H1 (cell line): ENCODE measurements at regions not wholly inside any gene's neighbourhood (a gene's known extent, or its start where the extent isn't known, plus 50 kb on each side); places are given as distances from the start of the nearest gene placed in this dataset.

Experiments
- CTCF ChIA-PET: fragments of 300-600 bp; sonication (Branson Sonifier 250); formaldehyde crosslinking; loops from one replicate; lab custom pipeline; 2021; ENCODE audit not compliant: partially characterized antibody; lab: Charles Lee
- POLR2A ChIA-PET: fragments of 300-600 bp; sonication (Branson Sonifier 250); formaldehyde crosslinking; loops from one replicate; lab custom pipeline; 2021; ENCODE audit warnings: inconsistent platforms; ENCODE audit not compliant: partially characterized antibody; lab: Charles Lee
- DNase-seq, 2 experiments: peaks; one replicate each; pipeline versions ENCODE4 v3.0.0 to v3.0.0-alpha.2; 2010 to 2022; ENCODE audit warnings: low spot score in 2 of 2, low read depth in 1 of 2, mixed read lengths in 1 of 2
- FAIRE-seq: peaks from 2 replicates; lab custom pipeline; 2011; peaks lifted over from hg19 to GRCh38; lab: Jason Lieb, UNC
- H2AFZ ChIP-seq: 2 replicates; pipeline ENCODE4 v1.8.1; 2012; ENCODE audit warnings: low read length, inconsistent platforms
- H2AK5ac ChIP-seq: 2 replicates; pipeline ENCODE4 v1.6.1; 2013; ENCODE audit warnings: low read depth, low read length
- H2BK120ac ChIP-seq: replicated peaks from 2 replicates; pipeline ENCODE3; 2013; ENCODE audit warnings: low read depth, low read length, inconsistent platforms
- H2BK12ac ChIP-seq: 2 replicates; pipeline ENCODE4 v1.6.1; 2013; ENCODE audit warnings: low read depth, low read length
- H2BK15ac ChIP-seq: 2 replicates; pipeline ENCODE4 v1.6.1; 2013; ENCODE audit warnings: low read length
- H2BK20ac ChIP-seq: 2 replicates; pipeline ENCODE4 v1.6.1; 2013; ENCODE audit warnings: low read length
- H2BK5ac ChIP-seq: 2 replicates; pipeline ENCODE4 v1.6.1; 2013; ENCODE audit warnings: low read depth, low read length
- H3K14ac ChIP-seq: 2 replicates; pipeline ENCODE4 v1.6.1; 2013; ENCODE audit warnings: inconsistent platforms; ENCODE audit not compliant: insufficient read length
- H3K18ac ChIP-seq: 2 replicates; pipeline ENCODE4 v1.6.1; 2013; ENCODE audit warnings: low read length; ENCODE audit errors: extremely low read depth
- H3K23ac ChIP-seq: 2 replicates; pipeline ENCODE4 v1.6.1; 2013; ENCODE audit warnings: inconsistent platforms; ENCODE audit not compliant: insufficient read length
- H3K23me2 ChIP-seq: 2 replicates; pipeline ENCODE4 v1.6.1; 2013; ENCODE audit warnings: low read depth, low read length
- H3K27ac ChIP-seq: 2 replicates; pipeline ENCODE4 v1.6.1; 2011; ENCODE audit warnings: low read depth, low read length, inconsistent platforms
- H3K27me3 ChIP-seq, 4 experiments: replicated peaks in 1 of 4; 1 replicate in 1 of 4; 2 replicates in 3 of 4; pipeline versions ENCODE4 v1.6.1 to v1.8.1; 2011 to 2013; ENCODE audit warnings: low read length in 3 of 4, mild to moderate bottlenecking in 3 of 4, inconsistent platforms in 2 of 4, mixed read lengths in 2 of 4, moderate library complexity in 1 of 4; ENCODE audit not compliant: control insufficient read depth in 3 of 4, insufficient read depth in 3 of 4; ENCODE audit errors: extremely low read depth in 1 of 4
- H3K36me3 ChIP-seq, 4 experiments: 2 replicates each; pipeline versions ENCODE4 v1.6.1 to v1.8.1; 2011 to 2013; ENCODE audit warnings: mild to moderate bottlenecking in 4 of 4, low read length in 3 of 4, moderate library complexity in 2 of 4, control low read depth in 1 of 4, inconsistent platforms in 1 of 4; ENCODE audit not compliant: insufficient read depth in 4 of 4, control insufficient read depth in 2 of 4
- H3K4ac ChIP-seq: replicated peaks from 2 replicates; pipeline ENCODE3; 2013; ENCODE audit warnings: low read length, low read depth, mixed read lengths, inconsistent platforms; ENCODE audit not compliant: insufficient read length
- H3K4me1 ChIP-seq, 4 experiments: replicated peaks in 1 of 4; 1 replicate in 1 of 4; 2 replicates in 3 of 4; pipeline versions ENCODE4 v1.6.1 to v1.8.1; 2011 to 2013; ENCODE audit warnings: low read length in 3 of 4, inconsistent platforms in 2 of 4, mixed read lengths in 1 of 4; ENCODE audit not compliant: insufficient read depth in 4 of 4, control insufficient read depth in 3 of 4
- H3K4me2 ChIP-seq, 2 experiments: 2 replicates each; pipeline versions ENCODE4 v1.6.1 to v1.8.1; 2011 to 2013; ENCODE audit warnings: low read depth in 2 of 2, low read length in 2 of 2, control low read depth in 1 of 2, inconsistent platforms in 1 of 2, mild to moderate bottlenecking in 1 of 2; ENCODE audit not compliant: insufficient read depth in 1 of 2
- H3K4me3 ChIP-seq, 4 experiments: fragments of 200-600, 300-600 bp in 1 of 4; sonication (generic), shearing (Covaris generic), sonication (Bioruptor Twin) in 1 of 4; 2 replicates each; pipeline versions ENCODE4 v1.5.1 to v1.8.1; 2011 to 2016; ENCODE audit warnings: low read length in 4 of 4, low read depth in 3 of 4, control low read depth in 2 of 4, inconsistent platforms in 2 of 4, mild to moderate bottlenecking in 2 of 4, mixed read lengths in 1 of 4, moderate library complexity in 1 of 4; ENCODE audit not compliant: insufficient read depth in 2 of 4; ENCODE audit errors: extremely low read depth in 1 of 4
- H3K56ac ChIP-seq: replicated peaks from 2 replicates; pipeline ENCODE3; 2013; ENCODE audit warnings: low read depth, mild to moderate bottlenecking, mixed read lengths, low read length, inconsistent platforms; ENCODE audit not compliant: insufficient read length
- H3K79me1 ChIP-seq: 2 replicates; pipeline ENCODE4 v1.6.1; 2013; ENCODE audit warnings: low read depth, low read length, control low read depth
- H3K79me2 ChIP-seq, 2 experiments: 2 replicates each; pipeline versions ENCODE4 v1.6.1 to v1.8.1; 2012 to 2013; ENCODE audit warnings: low read length in 2 of 2, mild to moderate bottlenecking in 2 of 2, inconsistent platforms in 1 of 2; ENCODE audit not compliant: insufficient read depth in 2 of 2, control insufficient read depth in 1 of 2
- H3K9ac ChIP-seq, 4 experiments: replicated peaks in 1 of 4; 1 replicate in 1 of 4; 2 replicates in 3 of 4; pipeline versions ENCODE4 v1.6.1 to v1.8.1; 2011 to 2013; ENCODE audit warnings: low read depth in 3 of 4, low read length in 3 of 4, control low read depth in 2 of 4, mild to moderate bottlenecking in 2 of 4, moderate library complexity in 2 of 4, inconsistent platforms in 1 of 4; ENCODE audit errors: extremely low read depth in 1 of 4
- H3K9me3 ChIP-seq, 2 experiments: 2 replicates each; pipeline versions ENCODE4 v1.6.1 to v1.8.1; 2012 to 2013; ENCODE audit warnings: mild to moderate bottlenecking in 2 of 2, moderate library complexity in 2 of 2, control low read depth in 1 of 2, inconsistent platforms in 1 of 2, low read depth in 1 of 2, low read length in 1 of 2, mixed read lengths in 1 of 2; ENCODE audit not compliant: insufficient read depth in 2 of 2
- H4K20me1 ChIP-seq, 2 experiments: replicated peaks in 1 of 2; 2 replicates each; pipeline versions ENCODE3 to v1.8.1; 2011 to 2013; ENCODE audit warnings: inconsistent platforms in 2 of 2, low read length in 2 of 2, mild to moderate bottlenecking in 1 of 2; ENCODE audit not compliant: insufficient read depth in 2 of 2, control insufficient read depth in 1 of 2
- H4K5ac ChIP-seq: 2 replicates; pipeline ENCODE4 v1.6.1; 2013; ENCODE audit warnings: low read length, low read depth, mixed read lengths, inconsistent platforms; ENCODE audit not compliant: insufficient read length
- H4K8ac ChIP-seq: 2 replicates; pipeline ENCODE4 v1.8.0; 2013; ENCODE audit warnings: mild to moderate bottlenecking, moderate library complexity, low read length, inconsistent platforms; ENCODE audit not compliant: insufficient read depth; ENCODE audit errors: extremely low read depth
- H4K91ac ChIP-seq: replicated peaks from 2 replicates; pipeline ENCODE3; 2013; ENCODE audit warnings: low read length, mixed read lengths, inconsistent platforms; ENCODE audit not compliant: insufficient read length
- BACH1 ChIP-seq: IDR thresholded peaks from 2 replicates; pipeline ENCODE4 v1.6.1; 2012; ENCODE audit warnings: low read length, improper control_type of control experiment
- EP300 ChIP-seq, 2 experiments: IDR thresholded peaks; 1 replicate in 1 of 2; 2 replicates in 1 of 2; pipeline ENCODE4 v1.6.1; 2011 to 2012; ENCODE audit warnings: low read depth in 2 of 2, low read length in 2 of 2, mild to moderate bottlenecking in 2 of 2, borderline replicate concordance in 1 of 2, inconsistent platforms in 1 of 2, moderate library complexity in 1 of 2
- JUND ChIP-seq: IDR thresholded peaks from 2 replicates; pipeline ENCODE4 v1.6.1; 2011; ENCODE audit warnings: mild to moderate bottlenecking, improper control_type of control experiment, low read length
- MAFK ChIP-seq: IDR thresholded peaks from 2 replicates; pipeline ENCODE4 v1.6.1; 2012; ENCODE audit warnings: low read depth, mild to moderate bottlenecking, improper control_type of control experiment, low read length
- WGBS, 2 experiments: shearing (Covaris generic) in 1 of 2; methylation state at CpG; one replicate each; pipeline versions ENCODE4 v1.1.6 to v1.1.7; 2013 to 2015; ENCODE audit warnings: low lambda C conversion rate in 2 of 2, mixed read lengths in 2 of 2, inconsistent platforms in 1 of 2, low coverage in 1 of 2, missing lambda C conversion rate in 1 of 2; ENCODE audit not compliant: insufficient replicate concordance in 2 of 2, insufficient coverage in 1 of 2, insufficient read length in 1 of 2; ENCODE audit errors: extremely low coverage in 1 of 2, missing lambda C conversion rate in 1 of 2; 5-methylcytosine and 5-hydroxymethylcytosine counted together

DNA sequence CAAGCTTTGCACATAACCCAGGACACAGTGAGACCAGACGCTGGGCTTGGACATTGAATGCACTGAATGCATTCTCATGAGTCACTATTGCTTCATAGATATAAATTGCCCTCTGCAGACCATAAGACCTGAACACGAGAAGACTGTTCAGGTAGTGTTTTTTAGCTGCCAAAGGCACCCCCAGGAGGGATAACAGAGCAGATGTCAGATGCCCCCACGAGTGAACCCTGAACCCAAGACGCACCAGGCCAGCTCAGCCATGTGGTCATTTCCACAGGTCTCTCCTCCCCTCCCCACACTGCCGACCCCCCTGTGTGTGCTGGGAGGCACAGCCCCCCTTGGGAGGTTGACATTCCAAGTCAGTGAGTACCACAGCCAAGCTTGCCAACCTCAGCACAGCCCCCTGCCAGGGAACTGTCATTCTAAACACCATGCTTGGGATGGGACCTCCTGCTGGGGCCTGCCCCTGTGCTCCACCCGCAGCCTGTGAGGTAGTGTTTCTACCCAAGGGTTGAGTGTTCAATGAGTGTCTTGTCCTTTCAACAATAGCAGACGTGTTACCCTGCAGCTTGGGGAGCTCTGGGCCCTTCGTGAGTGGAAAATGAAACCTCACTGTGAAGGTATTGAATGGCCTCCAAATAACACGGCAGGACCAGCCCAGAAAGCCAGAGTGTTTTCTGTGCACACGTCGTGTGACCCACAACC is 68.2 kb downstream of the PSMG1 start:
- Histone ChIP-seq H2BK120ac (no peak overlapping the region), H3K9ac (no peak overlapping the region), H2BK15ac (no peak overlapping the region), H3K4me1 (no peaks in the 10 kb centered on the region), H3K23me2 (no peaks in the 10 kb centered on the region), H2BK5ac (no peak overlapping the region), H2AK5ac (no peak overlapping the region), H3K27me3 (0 out of 7 replicates have a peak, but pooled peaks cover 0 to under 1% (median 0%) of the 10 kb centered on the region in 4 experiments), H4K5ac (no peak overlapping the region), H4K91ac (no peak overlapping the region), H3K27ac (no peak overlapping the region), H3K79me2 (no peaks in the 10 kb centered on the region), H3K36me3 (no peaks in the 10 kb centered on the region), H3K56ac (no peak overlapping the region), H2AFZ (no peak overlapping the region), H3K4ac (no peak overlapping the region), H3K4me2 (no peak overlapping the region), H2BK12ac (no peak overlapping the region), H3K23ac (no peak overlapping the region), H3K4me3 (no peak overlapping the region), H3K79me1 (no peaks in the 10 kb centered on the region), H3K14ac (no peak overlapping the region), H4K20me1 (no peaks in the 10 kb centered on the region), H4K8ac (no peak overlapping the region), H3K18ac (no peak overlapping the region), H3K9me3 (no peaks in the 10 kb centered on the region; a peak in 1 of 4 replicates), H2BK20ac (no peak overlapping the region)
- CTCF ChIA-PET = interaction anchor here (0.6 to 1.5 kb wide), 7 partner anchors 9 to 544 kb away, joined by 3 to 5 read pairs (median 3); no protein-coding TSS in a partner anchor
- 82% methylated on average over 9 of the region's 11 CpGs; no CpG with 5 or more reads in 1 of the 2 experiments for WGBS, 2 experiments
- POLR2A ChIA-PET = interaction anchor here (1.1 kb wide), 1 partner anchor 12 kb away, joined by 3 read pairs; no protein-coding TSS in a partner anchor
- FAIRE-seq (no peak), DNase-seq (no peak)
- TF ChIP-seq EP300 (IDR thresholded peaks at IDR 0.05; ENCODE audit: borderline replicate concordance in 1 of 2, low read depth in 2 of 2, low read length in 2 of 2) = no peak
- no peak for TF ChIP-seq JUND
- no peak for TF ChIP-seq BACH1
- no peak for TF ChIP-seq MAFK
